HCT116 (cell line): ENCODE measurements at regions not wholly inside any gene's neighbourhood (a gene's known extent, or its start where the extent isn't known, plus 50 kb on each side); places are given as distances from the start of the nearest gene placed in this dataset.

Experiments used
- ATAC-seq: fragments of 200-7000 bp; cut with Tn5 transposase; 2 replicates; pipeline ENCODE4 v1.9.1; 2020; ENCODE audit warnings: mild to moderate bottlenecking, moderate library complexity
- BruUV-seq: library from RNA; stranded (reverse); fragments of 400-500 nt; replicated peaks from 2 replicates; lab custom pipeline; 2021; lab: Mats Ljungman, UMichigan
- CTCF ChIA-PET: fragments of 300-600 bp; sonication (Branson Sonifier 250); formaldehyde crosslinking; loops from one replicate; lab custom pipeline; 2021; ENCODE audit warnings: antibody characterized with exemption; lab: Charles Lee
- POLR2A ChIA-PET: fragments of 300-600, 350-600 bp; sonication (Branson Sonifier 250); formaldehyde crosslinking; loops from one replicate; lab custom pipeline; 2021; ENCODE audit warnings: antibody characterized with exemption; lab: Charles Lee
- RAD21 ChIA-PET, 2 experiments: fragments of 300-600 bp; sonication (Branson Sonifier 250); formaldehyde crosslinking; loops; one replicate each; lab custom pipeline; 2023; ENCODE audit warnings: low total read pairs in 2 of 2; ENCODE audit not compliant: uncharacterized antibody in 2 of 2, unreplicated experiment in 2 of 2, low non-redundant PET in 1 of 2; lab: Charles Lee
- DNase-seq: peaks from one replicate; pipeline ENCODE4 v3.0.0-alpha.2; 2010; ENCODE audit warnings: low read depth, low spot score
- H2AFZ ChIP-seq: fragments of 200-600 bp; shearing (Covaris generic), sonication (generic); 2 replicates; pipeline ENCODE4 v1.6.1; 2017; ENCODE audit warnings: low read depth, mixed run types, mixed read lengths, antibody characterized with exemption, low read length; ENCODE audit not compliant: poor library complexity, severe bottlenecking
- H3K27ac ChIP-seq: 2 replicates; pipeline ENCODE4 v1.5.1; 2012; ENCODE audit warnings: low read depth, low read length
- H3K27me3 ChIP-seq: fragments of 200-600 bp; sonication (generic); 2 replicates; pipeline ENCODE4 v1.6.1; 2016; ENCODE audit warnings: mixed run types, low read length, mixed read lengths; ENCODE audit not compliant: insufficient read depth
- H3K36me3 ChIP-seq, 2 experiments: fragments of 200-500 bp in 1 of 2; fragments of 200-600 bp in 1 of 2; sonication (Bioruptor generic) in 1 of 2; sonication (generic) in 1 of 2; 2 replicates each; pipeline versions ENCODE4 v1.5.1 to v1.6.1; 2014 to 2016; ENCODE audit warnings: low read length in 2 of 2, inconsistent platforms in 1 of 2, mixed read lengths in 1 of 2, mixed run types in 1 of 2; ENCODE audit not compliant: insufficient read depth in 2 of 2, control insufficient read depth in 1 of 2
- H3K4me1 ChIP-seq, 2 experiments: fragments of 200-600 bp in 1 of 2; sonication (generic) in 1 of 2; 2 replicates each; pipeline versions ENCODE4 v1.5.1 to v1.6.1; 2012 to 2017; ENCODE audit warnings: low read length in 2 of 2, inconsistent platforms in 1 of 2, mild to moderate bottlenecking in 1 of 2, mixed read lengths in 1 of 2, mixed run types in 1 of 2, moderate library complexity in 1 of 2; ENCODE audit not compliant: insufficient read depth in 2 of 2, control insufficient read depth in 1 of 2
- H3K4me2 ChIP-seq: fragments of 200-600 bp; sonication (generic); 2 replicates; pipeline ENCODE4 v1.6.1; 2017; ENCODE audit warnings: mixed run types, low read length, mixed read lengths
- H3K4me3 ChIP-seq, 2 experiments: fragments of 200-600 bp in 1 of 2; sonication (generic) in 1 of 2; replicated peaks in 1 of 2; 2 replicates each; pipeline ENCODE4 v1.5.1; 2011 to 2016; ENCODE audit warnings: low read length in 2 of 2, control low read depth in 1 of 2, low read depth in 1 of 2, mild to moderate bottlenecking in 1 of 2, mixed read lengths in 1 of 2, mixed run types in 1 of 2
- H3K79me2 ChIP-seq: fragments of 200-600 bp; sonication (generic); 2 replicates; pipeline ENCODE4 v1.6.1; 2017; ENCODE audit warnings: mild to moderate bottlenecking, mixed run types, low read length, moderate library complexity, mixed read lengths; ENCODE audit not compliant: insufficient read depth
- H3K9ac ChIP-seq: fragments of 200-600 bp; sonication (generic); 2 replicates; pipeline ENCODE4 v1.6.1; 2016; ENCODE audit warnings: low read length, mixed read lengths
- H3K9me2 ChIP-seq: fragments of 200-600 bp; sonication (generic), shearing (Covaris generic); 2 replicates; pipeline ENCODE4 v1.6.1; 2017; ENCODE audit warnings: mixed run types, mild to moderate bottlenecking, moderate library complexity; ENCODE audit not compliant: insufficient read depth
- H3K9me3 ChIP-seq, 2 experiments: fragments of 200-500 bp in 1 of 2; fragments of 200-600 bp in 1 of 2; sonication (Bioruptor generic) in 1 of 2; sonication (generic) in 1 of 2; 2 replicates each; pipeline ENCODE4 v1.6.1; 2014 to 2017; ENCODE audit warnings: low read length in 2 of 2, mixed read lengths in 2 of 2, inconsistent platforms in 1 of 2, low read depth in 1 of 2, mild to moderate bottlenecking in 1 of 2, mixed run types in 1 of 2, moderate library complexity in 1 of 2; ENCODE audit not compliant: control insufficient read depth in 1 of 2, insufficient read depth in 1 of 2
- H4K20me1 ChIP-seq: fragments of 200-600 bp; sonication (generic), shearing (Covaris generic); 2 replicates; pipeline ENCODE4 v1.6.1; 2017; ENCODE audit warnings: mixed run types, mild to moderate bottlenecking, moderate library complexity; ENCODE audit not compliant: insufficient read depth
- ATF3 ChIP-seq: IDR thresholded peaks from 2 replicates; pipeline ENCODE4 v1.6.1; 2012
- CBX3 ChIP-seq: IDR thresholded peaks from 2 replicates; pipeline ENCODE4 v1.6.1; 2012; ENCODE audit warnings: low read depth
- CEBPB ChIP-seq: IDR thresholded peaks from 2 replicates; pipeline ENCODE4 v1.6.1; 2012; ENCODE audit warnings: low read depth
- ELF1 ChIP-seq: IDR thresholded peaks from 2 replicates; pipeline ENCODE4 v1.6.1; 2012; ENCODE audit warnings: low read depth, borderline replicate concordance
- EZH2 ChIP-seq: fragments of 200-600 bp; sonication (generic); IDR thresholded peaks from 2 replicates; pipeline ENCODE4 v1.6.1; 2017; ENCODE audit warnings: antibody characterized with exemption, mixed run types
- EZH2phosphoT487 ChIP-seq: fragments of 200-600 bp; IDR thresholded peaks from 2 replicates; pipeline ENCODE4 v1.6.1; 2018; ENCODE audit warnings: antibody characterized with exemption, borderline replicate concordance
- FOSL1 ChIP-seq: IDR thresholded peaks from 2 replicates; pipeline ENCODE4 v1.6.1; 2012; ENCODE audit warnings: low read depth
- JUND ChIP-seq: IDR thresholded peaks from 2 replicates; pipeline ENCODE4 v1.6.1; 2012
- MAX ChIP-seq: IDR thresholded peaks from 2 replicates; pipeline ENCODE4 v1.6.1; 2012
- POLR2AphosphoS5 ChIP-seq: IDR thresholded peaks from 2 replicates; pipeline ENCODE4 v1.6.1; 2011; ENCODE audit warnings: mild to moderate bottlenecking, low read depth, low read length, moderate library complexity
- RAD21 ChIP-seq: IDR thresholded peaks from 2 replicates; pipeline ENCODE4 v1.6.1; 2012; ENCODE audit warnings: low read depth, mild to moderate bottlenecking
- SIN3A ChIP-seq: IDR thresholded peaks from 2 replicates; pipeline ENCODE4 v1.6.1; 2012; ENCODE audit warnings: low read depth
- SP1 ChIP-seq: IDR thresholded peaks from 2 replicates; pipeline ENCODE4 v1.6.1; 2012; ENCODE audit warnings: low read depth
- SRF ChIP-seq: IDR thresholded peaks from 2 replicates; pipeline ENCODE4 v1.6.1; 2012; ENCODE audit warnings: low read depth
- TCF7L2 ChIP-seq: IDR thresholded peaks from 2 replicates; pipeline ENCODE4 v1.7.0; 2011; ENCODE audit warnings: borderline replicate concordance, inconsistent platforms; ENCODE audit not compliant: insufficient read depth, insufficient read length; ENCODE audit errors: extremely low read depth
- YY1 ChIP-seq: IDR thresholded peaks from 2 replicates; pipeline ENCODE4 v1.6.1; 2011; ENCODE audit warnings: low read length, low read depth, moderate library complexity, mild to moderate bottlenecking; ENCODE audit not compliant: insufficient replicate concordance; ENCODE audit errors: extremely low read depth
- ZFX ChIP-seq: fragments of 450-650 bp; IDR thresholded peaks from 2 replicates; pipeline ENCODE4 v1.6.1; 2017
- ZNF274 ChIP-seq: fragments of 200-500 bp; sonication (Bioruptor generic); IDR thresholded peaks from 2 replicates; pipeline ENCODE4 v1.6.1; 2014; ENCODE audit warnings: mild to moderate bottlenecking, low read depth, low read length, inconsistent platforms
- intact Hi-C: fragments of 100-400 bp; cut with micrococcal nuclease; formaldehyde crosslinking; loops from 2 replicates; pipeline ENCODE4 v1.10.0; 2022
- TF ChIP-seq, protein P1 (sequence below): IDR thresholded peaks from 2 replicates; pipeline ENCODE4 v1.6.1; 2011; ENCODE audit warnings: mild to moderate bottlenecking, low read length, moderate library complexity; ENCODE audit not compliant: insufficient replicate concordance; ENCODE audit errors: extremely low read depth

DNA sequence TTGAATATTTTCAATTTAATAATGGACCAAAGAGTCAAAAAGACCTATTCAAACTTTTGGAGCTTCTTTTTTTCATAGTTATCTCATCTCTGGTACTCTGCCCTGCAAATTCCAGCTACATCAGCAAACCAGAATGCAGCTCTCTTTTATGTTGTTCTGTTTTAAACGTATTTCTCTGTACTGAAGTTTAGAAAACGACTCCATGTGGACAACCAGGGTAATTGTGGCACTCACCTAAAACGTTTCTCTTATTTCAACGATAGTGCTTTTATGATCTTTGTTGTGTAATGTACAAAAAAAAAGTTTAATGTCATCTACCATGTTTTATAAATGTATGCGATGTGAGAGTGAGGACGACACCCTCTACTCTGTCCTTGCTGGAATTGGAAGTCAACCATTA lies 1472.3 kb upstream of the GBE1 start:
- peaks cover 5 to 11% of the 10 kb centered on the region in 2 experiments; a peak in 3 of 4 replicates for H3K9me3 ChIP-seq
- intact Hi-C loops, result no loop called here
- H3K9ac ChIP-seq, result no peak overlapping the region
- CTCF ChIA-PET, result no interaction called here
- H4K20me1 ChIP-seq, result no peaks in the 10 kb centered on the region
- no peaks in the 10 kb centered on the region for H3K27me3 ChIP-seq
- H3K4me3 ChIP-seq, result no peak overlapping the region
- H3K9me2 ChIP-seq, result no peaks in the 10 kb centered on the region
- RAD21 ChIA-PET, result no interaction called here
- no peak overlapping the region for H3K27ac ChIP-seq
- H3K4me2 ChIP-seq, result no peak overlapping the region
- no peak for TF ChIP-seq SRF
- ATAC-seq, result no peak
- H3K36me3 ChIP-seq, result no peaks in the 10 kb centered on the region
- no peak for DNase-seq
- H2AFZ ChIP-seq, result no peak overlapping the region
- no peaks in the 10 kb centered on the region for H3K79me2 ChIP-seq
- BruUV-seq, result no TSS peak
- no peaks in the 10 kb centered on the region for H3K4me1 ChIP-seq
- POLR2A ChIA-PET, result no interaction called here

- ChIA-PET POLR2A (no interaction called here), CTCF (no interaction called here)
- intact Hi-C loops, result no loop called here
Measured at GRCh38 chr3:83230841-83231240, 1469.4 kb upstream of the GBE1 start.

More at GRCh38 chr3:83230841-83231240, 1469.4 kb upstream of the GBE1 start:
- Histone ChIP-seq H3K79me2 (no peaks in the 10 kb centered on the region), H3K27ac (no peak overlapping the region), H3K9me2 (no peaks in the 10 kb centered on the region), H3K9ac (no peak overlapping the region), H4K20me1 (no peaks in the 10 kb centered on the region), H3K4me3 (no peak overlapping the region), H3K4me1 (no peaks in the 10 kb centered on the region), H3K27me3 (no peaks in the 10 kb centered on the region), H3K9me3 (peaks cover 14 to 15% of the 10 kb centered on the region in 2 experiments; a peak in 3 of 4 replicates), H3K36me3 (no peaks in the 10 kb centered on the region), H3K4me2 (no peak overlapping the region), H2AFZ (no peak overlapping the region)
- RAD21 ChIA-PET, result no interaction called here
- BruUV-seq, result no TSS peak
- DNase-seq, result no peak
- no peak for ATAC-seq
- no peak for TF ChIP-seq TCF7L2
- TF ChIP-seq, protein P1, sequence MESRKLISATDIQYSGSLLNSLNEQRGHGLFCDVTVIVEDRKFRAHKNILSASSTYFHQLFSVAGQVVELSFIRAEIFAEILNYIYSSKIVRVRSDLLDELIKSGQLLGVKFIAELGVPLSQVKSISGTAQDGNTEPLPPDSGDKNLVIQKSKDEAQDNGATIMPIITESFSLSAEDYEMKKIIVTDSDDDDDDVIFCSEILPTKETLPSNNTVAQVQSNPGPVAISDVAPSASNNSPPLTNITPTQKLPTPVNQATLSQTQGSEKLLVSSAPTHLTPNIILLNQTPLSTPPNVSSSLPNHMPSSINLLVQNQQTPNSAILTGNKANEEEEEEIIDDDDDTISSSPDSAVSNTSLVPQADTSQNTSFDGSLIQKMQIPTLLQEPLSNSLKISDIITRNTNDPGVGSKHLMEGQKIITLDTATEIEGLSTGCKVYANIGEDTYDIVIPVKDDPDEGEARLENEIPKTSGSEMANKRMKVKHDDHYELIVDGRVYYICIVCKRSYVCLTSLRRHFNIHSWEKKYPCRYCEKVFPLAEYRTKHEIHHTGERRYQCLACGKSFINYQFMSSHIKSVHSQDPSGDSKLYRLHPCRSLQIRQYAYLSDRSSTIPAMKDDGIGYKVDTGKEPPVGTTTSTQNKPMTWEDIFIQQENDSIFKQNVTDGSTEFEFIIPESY, result no peak
- TF ChIP-seq EZH2phosphoT487, result no peak
- TF ChIP-seq JUND, result no peak
- no peak for TF ChIP-seq MAX
- TF ChIP-seq EZH2, result no peak
- TF ChIP-seq SIN3A, result no peak
- TF ChIP-seq CEBPB, result no peak
- TF ChIP-seq SRF, result no peak
- no peak for TF ChIP-seq YY1
- no peak for TF ChIP-seq CBX3
- no peak for TF ChIP-seq RAD21
- TF ChIP-seq SP1, result no peak
- no peak for TF ChIP-seq ELF1
- no peak for TF ChIP-seq ATF3
- TF ChIP-seq FOSL1, result no peak
- TF ChIP-seq ZFX, result no peak
- TF ChIP-seq ZNF274, result no peak
- no peak for TF ChIP-seq POLR2AphosphoS5
- TF ChIP-seq, all 23 proteins: peak for 0
